ENCODE measurements at regions not wholly inside any gene's neighbourhood (a gene's known extent, or its start where the extent isn't known, plus 50 kb on each side); places are given as distances from the start of the nearest gene placed in this dataset.

- TF ChIP-seq, protein P1, sequence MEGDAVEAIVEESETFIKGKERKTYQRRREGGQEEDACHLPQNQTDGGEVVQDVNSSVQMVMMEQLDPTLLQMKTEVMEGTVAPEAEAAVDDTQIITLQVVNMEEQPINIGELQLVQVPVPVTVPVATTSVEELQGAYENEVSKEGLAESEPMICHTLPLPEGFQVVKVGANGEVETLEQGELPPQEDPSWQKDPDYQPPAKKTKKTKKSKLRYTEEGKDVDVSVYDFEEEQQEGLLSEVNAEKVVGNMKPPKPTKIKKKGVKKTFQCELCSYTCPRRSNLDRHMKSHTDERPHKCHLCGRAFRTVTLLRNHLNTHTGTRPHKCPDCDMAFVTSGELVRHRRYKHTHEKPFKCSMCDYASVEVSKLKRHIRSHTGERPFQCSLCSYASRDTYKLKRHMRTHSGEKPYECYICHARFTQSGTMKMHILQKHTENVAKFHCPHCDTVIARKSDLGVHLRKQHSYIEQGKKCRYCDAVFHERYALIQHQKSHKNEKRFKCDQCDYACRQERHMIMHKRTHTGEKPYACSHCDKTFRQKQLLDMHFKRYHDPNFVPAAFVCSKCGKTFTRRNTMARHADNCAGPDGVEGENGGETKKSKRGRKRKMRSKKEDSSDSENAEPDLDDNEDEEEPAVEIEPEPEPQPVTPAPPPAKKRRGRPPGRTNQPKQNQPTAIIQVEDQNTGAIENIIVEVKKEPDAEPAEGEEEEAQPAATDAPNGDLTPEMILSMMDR (conservative IDR thresholded peaks at IDR 0.05; ENCODE audit: low read length) = no peak
- TF ChIP-seq EZH2phosphoT487 (IDR thresholded peaks at IDR 0.05; ENCODE audit: borderline replicate concordance, low read depth, low read length) = no peak
Measured at GRCh38 chr15:48032911-48033310, 87.9 kb upstream of the SLC24A5 start.

Data from OCI-LY7 (cell line).